Thoracic aorta (tissue), 2 donors: ENCODE measurements at regions not wholly inside any gene's neighbourhood (a gene's known extent, or its start where the extent isn't known, plus 50 kb on each side); places are given as distances from the start of the nearest gene placed in this dataset.

Source experiments
- ATAC-seq: fragments of 150-250 bp; one replicate; pipeline ENCODE4 v1.8.0; 2017; ENCODE audit warnings: low read depth; ENCODE audit not compliant: insufficient number of reproducible peaks, low FRiP score
- DNase-seq: peaks from one replicate; pipeline ENCODE4 v3.0.0-alpha.2; 2020; ENCODE audit warnings: low spot score
- H3K27ac ChIP-seq, 2 donors: fragments of 200-600 bp; sonication (generic); 1 replicate in 1 of 2; 2 replicates in 1 of 2; pipeline ENCODE4 v1.5.1; 2016; ENCODE audit warnings: mild to moderate bottlenecking in 2 of 2, moderate library complexity in 2 of 2
- H3K27me3 ChIP-seq: fragments of 200-600 bp; sonication (generic); replicated peaks from 2 replicates; pipeline ENCODE4 v1.6.0; 2016; ENCODE audit warnings: mild to moderate bottlenecking; ENCODE audit not compliant: insufficient read depth
- H3K36me3 ChIP-seq: fragments of 200-600 bp; sonication (generic); one replicate; pipeline ENCODE4 v1.5.1; 2016
- H3K4me1 ChIP-seq, 2 donors: fragments of 200-600 bp; sonication (generic); 1 replicate in 1 of 2; 2 replicates in 1 of 2; pipeline versions ENCODE4 v1.5.1 to v1.6.0; 2016; ENCODE audit warnings: low read depth in 2 of 2, mild to moderate bottlenecking in 1 of 2; ENCODE audit not compliant: control insufficient read depth in 1 of 2
- H3K4me3 ChIP-seq: fragments of 200-600 bp; sonication (generic); 2 replicates; pipeline ENCODE4 v1.5.1; 2016; ENCODE audit warnings: mild to moderate bottlenecking
- H3K9me3 ChIP-seq: fragments of 200-600 bp; sonication (generic); 2 replicates; pipeline ENCODE4 v1.5.1; 2016
- TF ChIP-seq, protein P1 (sequence below): fragments of 200-600 bp; sonication (generic); IDR thresholded peaks from one replicate; pipeline ENCODE4 v1.5.1; 2019; ENCODE audit warnings: antibody characterized with exemption

DNA sequence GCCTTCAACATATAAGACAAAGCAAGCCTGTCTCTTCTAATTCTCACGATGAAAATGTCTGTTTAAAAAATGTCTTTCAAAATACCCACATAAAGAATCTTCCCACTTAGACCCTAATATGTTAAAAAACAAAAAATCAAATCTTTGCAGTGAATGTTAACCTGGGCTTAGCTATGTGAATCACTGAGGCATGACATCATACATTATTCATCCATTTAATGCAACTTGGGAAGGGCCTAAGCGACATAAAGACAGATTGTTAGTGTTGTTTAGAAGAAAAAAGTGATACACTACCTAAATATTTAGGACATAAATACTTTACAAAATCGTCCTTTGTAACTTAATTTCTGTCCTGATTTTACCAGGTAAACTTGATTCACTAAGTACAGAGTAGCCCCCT lies 648.5 kb upstream of the NRP1 start:
- Histone ChIP-seq H3K27ac (no peak overlapping the region), H3K4me3 (no peak overlapping the region), H3K4me1 (no peaks in the 10 kb centered on the region), H3K27me3 (no peaks in the 10 kb centered on the region), H3K9me3 (no peaks in the 10 kb centered on the region), H3K36me3 (no peaks in the 10 kb centered on the region)
- ATAC-seq (no peak), DNase-seq (no peak)
- TF ChIP-seq, protein P1, sequence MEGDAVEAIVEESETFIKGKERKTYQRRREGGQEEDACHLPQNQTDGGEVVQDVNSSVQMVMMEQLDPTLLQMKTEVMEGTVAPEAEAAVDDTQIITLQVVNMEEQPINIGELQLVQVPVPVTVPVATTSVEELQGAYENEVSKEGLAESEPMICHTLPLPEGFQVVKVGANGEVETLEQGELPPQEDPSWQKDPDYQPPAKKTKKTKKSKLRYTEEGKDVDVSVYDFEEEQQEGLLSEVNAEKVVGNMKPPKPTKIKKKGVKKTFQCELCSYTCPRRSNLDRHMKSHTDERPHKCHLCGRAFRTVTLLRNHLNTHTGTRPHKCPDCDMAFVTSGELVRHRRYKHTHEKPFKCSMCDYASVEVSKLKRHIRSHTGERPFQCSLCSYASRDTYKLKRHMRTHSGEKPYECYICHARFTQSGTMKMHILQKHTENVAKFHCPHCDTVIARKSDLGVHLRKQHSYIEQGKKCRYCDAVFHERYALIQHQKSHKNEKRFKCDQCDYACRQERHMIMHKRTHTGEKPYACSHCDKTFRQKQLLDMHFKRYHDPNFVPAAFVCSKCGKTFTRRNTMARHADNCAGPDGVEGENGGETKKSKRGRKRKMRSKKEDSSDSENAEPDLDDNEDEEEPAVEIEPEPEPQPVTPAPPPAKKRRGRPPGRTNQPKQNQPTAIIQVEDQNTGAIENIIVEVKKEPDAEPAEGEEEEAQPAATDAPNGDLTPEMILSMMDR = no peak

DNA sequence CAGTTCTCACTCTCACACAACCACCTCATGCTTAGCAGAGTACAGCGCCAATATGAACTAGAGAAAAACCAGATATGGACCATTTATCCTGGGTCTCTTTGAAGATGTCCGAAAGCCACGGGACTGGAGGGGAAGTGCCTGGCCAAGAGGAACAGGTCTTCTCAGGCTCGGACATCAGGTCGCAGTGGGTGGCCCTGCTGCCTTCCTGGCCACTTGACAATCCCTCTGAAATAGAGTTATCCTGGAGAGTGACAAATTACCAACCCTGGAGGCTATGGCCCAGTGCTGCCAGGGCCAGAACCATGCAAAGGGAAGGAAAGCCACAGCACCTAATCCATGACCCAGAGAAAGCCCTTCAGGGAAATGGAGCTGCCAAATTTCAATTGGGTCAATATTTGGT lies 646.8 kb upstream of the NRP1 start:
- Histone ChIP-seq H3K4me1 (no peaks in the 10 kb centered on the region), H3K9me3 (no peaks in the 10 kb centered on the region), H3K4me3 (no peak overlapping the region), H3K27ac (no peak overlapping the region), H3K36me3 (no peaks in the 10 kb centered on the region), H3K27me3 (no peaks in the 10 kb centered on the region)
- TF ChIP-seq, protein P1 = no peak
- DNase-seq (no peak), ATAC-seq (no peak)

DNA sequence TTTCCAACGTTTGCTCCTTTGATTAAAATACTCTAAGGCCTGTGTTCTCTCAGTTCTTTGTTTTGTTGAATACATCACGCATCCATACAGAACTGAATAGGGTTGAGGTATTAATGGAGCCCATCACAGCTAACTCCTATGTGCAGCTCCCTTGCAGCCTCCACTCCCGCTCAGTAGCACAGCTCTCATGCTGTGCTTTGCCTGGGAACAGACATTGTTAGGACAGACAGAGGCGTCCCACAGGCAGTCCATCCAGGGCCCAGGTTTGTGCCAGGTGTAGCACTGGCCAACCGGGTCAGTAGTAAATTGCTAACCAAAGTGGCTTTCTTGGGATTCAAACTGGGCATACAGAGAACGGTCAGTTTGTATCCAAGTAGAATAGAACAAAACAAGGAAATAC lies 644.7 kb upstream of the NRP1 start:
- TF ChIP-seq, protein P1 = no peak
- H3K9me3 ChIP-seq = no peaks in the 10 kb centered on the region
- H3K36me3 ChIP-seq = no peaks in the 10 kb centered on the region
- H3K27ac ChIP-seq = no peak overlapping the region
- H3K27me3 ChIP-seq = no peaks in the 10 kb centered on the region
- DNase-seq (no peak), ATAC-seq (no peak)
- H3K4me3 ChIP-seq = no peak overlapping the region
- no peaks in the 10 kb centered on the region for H3K4me1 ChIP-seq

DNA sequence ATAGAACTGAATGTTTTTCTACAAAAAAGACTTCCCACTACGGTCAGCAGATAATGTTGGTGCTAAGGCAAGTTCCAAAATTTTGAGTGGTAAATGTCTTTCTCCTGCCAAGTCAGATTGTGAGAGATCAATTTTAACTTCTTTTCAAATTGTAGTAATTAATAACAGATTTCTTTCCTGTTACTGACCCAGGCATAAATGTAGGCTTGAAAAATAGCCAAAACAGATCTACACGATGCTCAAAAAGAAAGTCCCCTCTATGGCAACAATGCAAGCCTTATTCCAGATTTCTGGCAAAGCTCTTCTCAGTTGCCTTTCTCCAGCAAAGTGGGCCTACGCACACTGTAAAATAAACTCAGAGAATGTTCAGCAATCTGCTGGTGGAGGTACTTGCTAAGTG lies 641.0 kb upstream of the NRP1 start:
- Histone ChIP-seq H3K27ac (no peak overlapping the region), H3K9me3 (no peaks in the 10 kb centered on the region), H3K27me3 (no peaks in the 10 kb centered on the region), H3K36me3 (no peaks in the 10 kb centered on the region), H3K4me3 (no peak overlapping the region), H3K4me1 (no peaks in the 10 kb centered on the region)
- DNase-seq = no peak
- TF ChIP-seq, protein P1 = no peak
- no peak for ATAC-seq

DNA sequence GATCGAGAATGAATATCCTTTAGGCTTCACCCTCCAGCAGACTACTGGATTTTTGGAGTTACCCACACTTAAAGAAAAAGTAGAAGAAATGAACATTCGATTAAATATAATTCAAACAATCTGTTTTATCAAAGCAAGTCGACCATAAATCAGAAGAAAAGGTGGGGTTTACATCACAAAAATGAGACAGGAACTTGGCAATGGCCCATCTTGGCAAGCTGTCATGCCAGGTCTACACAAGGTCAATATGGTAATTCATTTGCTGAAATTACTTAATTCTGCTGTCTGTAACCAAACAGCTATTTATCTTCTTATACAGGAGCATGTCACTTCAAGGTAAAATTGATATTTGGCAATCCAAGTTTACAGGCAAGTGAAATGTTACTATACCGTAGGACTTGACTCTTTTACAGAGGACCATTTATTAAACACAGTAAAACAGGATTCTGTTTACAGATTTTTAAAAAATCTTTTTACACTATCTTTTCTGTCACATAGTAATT lies 640.6 kb upstream of the NRP1 start:
- no peaks in the 10 kb centered on the region for H3K27me3 ChIP-seq

More for the DNA sequence above, 640.6 kb upstream of the NRP1 start:
- ATAC-seq (no peak), DNase-seq (no peak)
- no peak overlapping the region for H3K27ac ChIP-seq
- TF ChIP-seq, protein P1 = no peak
- H3K36me3 ChIP-seq = no peaks in the 10 kb centered on the region
- H3K4me3 ChIP-seq = no peak overlapping the region
- no peaks in the 10 kb centered on the region for H3K9me3 ChIP-seq
- no peaks in the 10 kb centered on the region for H3K4me1 ChIP-seq
